ENCODE measurements at regions not wholly inside any gene's neighbourhood (a gene's known extent, or its start where the extent isn't known, plus 50 kb on each side); places are given as distances from the start of the nearest gene placed in this dataset.

- Mint-ChIP-seq H3K4me3 (no peak overlapping the region), H3K4me1 (ENCODE audit: low read depth) (no peaks in the 10 kb centered on the region), H3K27me3 (ENCODE audit: insufficient read depth) (peaks cover 7% of the 10 kb centered on the region), H3K36me3 (ENCODE audit: low read depth) (peaks cover 17% of the 10 kb centered on the region), H3K27ac (no peak overlapping the region), H3K9me3 (peaks cover 77% of the 10 kb centered on the region)
- no peak for DNase-seq
- TF ChIP-seq CTCF (IDR thresholded peaks at IDR 0.05): no peak
Measured at GRCh38 chr22:48440176-48440575, 1387.5 kb downstream of the BRD1 start.

GRCh38 chr22:48439560-48440135, 1388.0 kb downstream of the BRD1 start:
- Mint-ChIP-seq H3K4me3 (no peak overlapping the region), H3K9me3 (peaks cover 73% of the 10 kb centered on the region), H3K4me1 (ENCODE audit: low read depth) (no peaks in the 10 kb centered on the region), H3K27ac (no peak overlapping the region), H3K36me3 (ENCODE audit: low read depth) (peaks cover 17% of the 10 kb centered on the region), H3K27me3 (ENCODE audit: insufficient read depth) (peaks cover 7% of the 10 kb centered on the region)
- no peak for DNase-seq
- TF ChIP-seq CTCF (IDR thresholded peaks at IDR 0.05): no peak

DNA sequence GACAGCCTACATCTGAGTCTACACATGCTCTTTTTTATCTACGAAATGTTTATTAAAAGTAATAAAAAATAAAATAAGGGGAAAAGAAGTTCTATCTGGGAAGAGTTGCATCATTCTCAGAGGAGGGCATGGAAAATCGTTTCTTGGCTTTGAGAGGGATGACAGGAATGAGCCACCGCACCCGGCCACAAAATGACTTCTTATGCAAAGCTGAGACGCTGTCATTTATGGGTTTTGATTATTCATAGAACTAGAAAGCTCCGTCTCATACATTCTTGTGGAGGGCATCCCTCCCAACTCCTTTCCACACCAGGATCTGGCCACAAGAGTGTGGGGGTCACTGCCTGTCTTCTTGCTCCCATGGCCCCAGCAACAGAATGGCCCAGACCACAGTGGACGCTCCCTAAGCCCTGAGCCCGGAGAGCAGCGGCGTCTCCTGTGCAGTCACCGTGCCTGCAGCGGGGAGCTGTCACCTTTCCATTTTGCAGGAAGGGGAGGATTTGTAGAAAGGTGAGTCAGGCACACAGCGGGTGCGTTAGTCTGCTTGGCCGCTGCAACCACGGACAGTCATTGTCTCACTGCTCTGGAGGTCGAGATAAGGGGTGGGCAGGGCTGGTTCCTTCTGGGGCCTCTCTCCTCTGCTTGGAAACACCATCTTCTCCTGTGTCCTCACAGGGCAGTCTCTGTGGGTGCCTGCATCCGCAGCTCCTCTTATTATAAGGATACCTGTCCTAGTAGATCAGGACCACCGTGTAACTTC, 1388.7 kb downstream of the BRD1 start:
- DNase-seq: no peak
- Mint-ChIP-seq H3K27ac (no peak overlapping the region), H3K4me3 (no peak overlapping the region), H3K36me3 (ENCODE audit: low read depth) (peaks cover 18% of the 10 kb centered on the region), H3K27me3 (ENCODE audit: insufficient read depth) (peaks cover 7% of the 10 kb centered on the region), H3K4me1 (ENCODE audit: low read depth) (no peaks in the 10 kb centered on the region), H3K9me3 (peaks cover 73% of the 10 kb centered on the region)
- no peak for TF ChIP-seq CTCF (IDR thresholded peaks at IDR 0.05)

- no peak for DNase-seq
- no peak for TF ChIP-seq CTCF (IDR thresholded peaks at IDR 0.05)
- Mint-ChIP-seq H3K4me1 (ENCODE audit: low read depth) (no peaks in the 10 kb centered on the region), H3K27ac (no peak overlapping the region), H3K27me3 (ENCODE audit: insufficient read depth) (peaks cover 7% of the 10 kb centered on the region), H3K36me3 (ENCODE audit: low read depth) (peaks cover 21% of the 10 kb centered on the region), H3K9me3 (peaks cover 80% of the 10 kb centered on the region), H3K4me3 (no peak overlapping the region)
Measured at GRCh38 chr22:48438096-48438495, 1389.6 kb downstream of the BRD1 start.

- Mint-ChIP-seq H3K4me3 (no peak overlapping the region), H3K4me1 (ENCODE audit: low read depth) (no peaks in the 10 kb centered on the region), H3K36me3 (ENCODE audit: low read depth) (peaks cover 21% of the 10 kb centered on the region), H3K27ac (no peak overlapping the region), H3K27me3 (ENCODE audit: insufficient read depth) (peaks cover 7% of the 10 kb centered on the region), H3K9me3 (peaks cover 84% of the 10 kb centered on the region)
- no peak for DNase-seq
- TF ChIP-seq CTCF (IDR thresholded peaks at IDR 0.05): no peak
Measured at GRCh38 chr22:48436201-48436931, 1391.3 kb downstream of the BRD1 start.
